ENCODE measurements at regions not wholly inside any gene's neighbourhood (a gene's known extent, or its start where the extent isn't known, plus 50 kb on each side); places are given as distances from the start of the nearest gene placed in this dataset.

- Mint-ChIP-seq H3K36me3 (ENCODE audit: low read depth) (no peaks in the 10 kb centered on the region), H3K4me3 (ENCODE audit: low read depth) (no peak overlapping the region), H3K9me3 (no peaks in the 10 kb centered on the region), H3K4me1 (ENCODE audit: low read depth) (no peaks in the 10 kb centered on the region), H3K27me3 (ENCODE audit: low read depth) (peaks cover 4% of the 10 kb centered on the region), H3K27ac (no peak overlapping the region)
- intact Hi-C loops (cut with micrococcal nuclease): no loop called here
- no peak for DNase-seq (ENCODE audit: low spot score)
These were observed 82.0 kb upstream of the CPM start for GRCh38 chr12:69015017-69015416.

- no peak overlapping the region for H3K27ac Mint-ChIP-seq
These were observed 82.9 kb upstream of the CPM start for GRCh38 chr12:69015831-69016230.

GRCh38 chr12:69019082-69019481, 86.1 kb upstream of the CPM start:
- Mint-ChIP-seq H3K36me3 (ENCODE audit: low read depth) (no peaks in the 10 kb centered on the region), H3K4me1 (ENCODE audit: low read depth) (peaks cover 4% of the 10 kb centered on the region), H3K27ac (no peak overlapping the region), H3K9me3 (peaks cover 4% of the 10 kb centered on the region), H3K27me3 (ENCODE audit: low read depth) (peaks cover 4% of the 10 kb centered on the region), H3K4me3 (ENCODE audit: low read depth) (no peak overlapping the region)
- no peak for DNase-seq (ENCODE audit: low spot score)
- intact Hi-C loops (cut with micrococcal nuclease): no loop called here

More at GRCh38 chr12:69015831-69016230, 82.9 kb upstream of the CPM start:
- H3K4me1 Mint-ChIP-seq (ENCODE audit: low read depth): no peaks in the 10 kb centered on the region
- peaks cover 4% of the 10 kb centered on the region for H3K9me3 Mint-ChIP-seq
- H3K4me3 Mint-ChIP-seq (ENCODE audit: low read depth): no peak overlapping the region
- intact Hi-C loops (cut with micrococcal nuclease): no loop called here
- H3K36me3 Mint-ChIP-seq (ENCODE audit: low read depth): no peaks in the 10 kb centered on the region
- no peak for DNase-seq (ENCODE audit: low spot score)
- H3K27me3 Mint-ChIP-seq (ENCODE audit: low read depth): peaks cover 4% of the 10 kb centered on the region

GRCh38 chr12:69019910-69020309, 86.9 kb upstream of the CPM start:
- H3K9me3 Mint-ChIP-seq: peaks cover 4% of the 10 kb centered on the region
- no peak for DNase-seq (ENCODE audit: low spot score)
- peaks cover 4% of the 10 kb centered on the region for H3K27me3 Mint-ChIP-seq (ENCODE audit: low read depth)
- intact Hi-C loops (cut with micrococcal nuclease): no loop called here
- H3K4me1 Mint-ChIP-seq (ENCODE audit: low read depth): peaks cover 4% of the 10 kb centered on the region
- no peak overlapping the region for H3K4me3 Mint-ChIP-seq (ENCODE audit: low read depth)
- no peaks in the 10 kb centered on the region for H3K36me3 Mint-ChIP-seq (ENCODE audit: low read depth)
- H3K27ac Mint-ChIP-seq: no peak overlapping the region

GRCh38 chr12:69022674-69023073, 89.7 kb upstream of the CPM start:
- no peak overlapping the region for H3K4me3 Mint-ChIP-seq (ENCODE audit: low read depth)
- H3K27me3 Mint-ChIP-seq (ENCODE audit: low read depth): peaks cover 9% of the 10 kb centered on the region
- H3K36me3 Mint-ChIP-seq (ENCODE audit: low read depth): no peaks in the 10 kb centered on the region
- peaks cover 4% of the 10 kb centered on the region for H3K4me1 Mint-ChIP-seq (ENCODE audit: low read depth)
- no peak overlapping the region for H3K27ac Mint-ChIP-seq
- H3K9me3 Mint-ChIP-seq: peaks cover 4% of the 10 kb centered on the region
- no peak for DNase-seq (ENCODE audit: low spot score)
- intact Hi-C loops (cut with micrococcal nuclease): no loop called here

- H3K4me3 Mint-ChIP-seq (ENCODE audit: low read depth): no peak overlapping the region
- H3K36me3 Mint-ChIP-seq (ENCODE audit: low read depth): no peaks in the 10 kb centered on the region
- no peak overlapping the region for H3K27ac Mint-ChIP-seq
- H3K27me3 Mint-ChIP-seq (ENCODE audit: low read depth): peaks cover 7% of the 10 kb centered on the region
- H3K9me3 Mint-ChIP-seq: peaks cover 4% of the 10 kb centered on the region
- H3K4me1 Mint-ChIP-seq (ENCODE audit: low read depth): peaks cover 4% of the 10 kb centered on the region
- DNase-seq (ENCODE audit: low spot score): no peak
- intact Hi-C loops (cut with micrococcal nuclease): no loop called here
These were observed 90.9 kb upstream of the CPM start for GRCh38 chr12:69023840-69024239.

- peaks cover 4% of the 10 kb centered on the region for H3K9me3 Mint-ChIP-seq
- peaks cover 4% of the 10 kb centered on the region for H3K4me1 Mint-ChIP-seq (ENCODE audit: low read depth)
- H3K4me3 Mint-ChIP-seq (ENCODE audit: low read depth): no peak overlapping the region
- peaks cover 7% of the 10 kb centered on the region for H3K27me3 Mint-ChIP-seq (ENCODE audit: low read depth)
- no peak for DNase-seq (ENCODE audit: low spot score)
- no peak overlapping the region for H3K27ac Mint-ChIP-seq
- intact Hi-C loops (cut with micrococcal nuclease): no loop called here
- no peaks in the 10 kb centered on the region for H3K36me3 Mint-ChIP-seq (ENCODE audit: low read depth)
These were observed 91.4 kb upstream of the CPM start for GRCh38 chr12:69024413-69024812.

- Mint-ChIP-seq H3K27me3 (ENCODE audit: low read depth) (peaks cover 7% of the 10 kb centered on the region), H3K4me3 (ENCODE audit: low read depth) (no peak overlapping the region), H3K36me3 (ENCODE audit: low read depth) (no peaks in the 10 kb centered on the region), H3K4me1 (ENCODE audit: low read depth) (peaks cover 4% of the 10 kb centered on the region), H3K9me3 (peaks cover 4% of the 10 kb centered on the region), H3K27ac (no peak overlapping the region)
- intact Hi-C loops (cut with micrococcal nuclease): no loop called here
- no peak for DNase-seq (ENCODE audit: low spot score)
These were observed 91.9 kb upstream of the CPM start for GRCh38 chr12:69024907-69025306.

GRCh38 chr12:69026336-69026735, 93.4 kb upstream of the CPM start:
- Mint-ChIP-seq H3K27me3 (ENCODE audit: low read depth) (peaks cover 7% of the 10 kb centered on the region), H3K27ac (no peak overlapping the region), H3K4me1 (ENCODE audit: low read depth) (peaks cover 4% of the 10 kb centered on the region), H3K9me3 (no peaks in the 10 kb centered on the region), H3K4me3 (ENCODE audit: low read depth) (no peak overlapping the region), H3K36me3 (ENCODE audit: low read depth) (no peaks in the 10 kb centered on the region)
- DNase-seq (ENCODE audit: low spot score): no peak
- intact Hi-C loops (cut with micrococcal nuclease): no loop called here

- Mint-ChIP-seq H3K9me3 (no peaks in the 10 kb centered on the region), H3K27me3 (ENCODE audit: low read depth) (peaks cover 7% of the 10 kb centered on the region), H3K27ac (no peak overlapping the region), H3K36me3 (ENCODE audit: low read depth) (no peaks in the 10 kb centered on the region), H3K4me1 (ENCODE audit: low read depth) (peaks cover 3% of the 10 kb centered on the region), H3K4me3 (ENCODE audit: low read depth) (no peak overlapping the region)
- intact Hi-C loops (cut with micrococcal nuclease): no loop called here
- no peak for DNase-seq (ENCODE audit: low spot score)
These were observed 94.5 kb upstream of the CPM start for GRCh38 chr12:69027411-69027881.

- no peak overlapping the region for H3K27ac Mint-ChIP-seq
- H3K9me3 Mint-ChIP-seq: no peaks in the 10 kb centered on the region
- H3K4me1 Mint-ChIP-seq (ENCODE audit: low read depth): no peaks in the 10 kb centered on the region
- no peaks in the 10 kb centered on the region for H3K36me3 Mint-ChIP-seq (ENCODE audit: low read depth)
- DNase-seq (ENCODE audit: low spot score): no peak
- H3K4me3 Mint-ChIP-seq (ENCODE audit: low read depth): no peak overlapping the region
- peaks cover 7% of the 10 kb centered on the region for H3K27me3 Mint-ChIP-seq (ENCODE audit: low read depth)
- intact Hi-C loops (cut with micrococcal nuclease): no loop called here
These were observed 96.2 kb upstream of the CPM start for GRCh38 chr12:69028941-69029729.

GRCh38 chr12:69030321-69030720, 97.3 kb upstream of the CPM start:
- no peak for DNase-seq (ENCODE audit: low spot score)
- H3K4me1 Mint-ChIP-seq (ENCODE audit: low read depth): no peaks in the 10 kb centered on the region
- intact Hi-C loops (cut with micrococcal nuclease): no loop called here
- no peak overlapping the region for H3K4me3 Mint-ChIP-seq (ENCODE audit: low read depth)
- no peaks in the 10 kb centered on the region for H3K36me3 Mint-ChIP-seq (ENCODE audit: low read depth)
- H3K27ac Mint-ChIP-seq: no peak overlapping the region
- H3K9me3 Mint-ChIP-seq: no peaks in the 10 kb centered on the region
- H3K27me3 Mint-ChIP-seq (ENCODE audit: low read depth): peaks cover 7% of the 10 kb centered on the region

- H3K9me3 Mint-ChIP-seq: no peaks in the 10 kb centered on the region
- no peaks in the 10 kb centered on the region for H3K4me1 Mint-ChIP-seq (ENCODE audit: low read depth)
- H3K36me3 Mint-ChIP-seq (ENCODE audit: low read depth): no peaks in the 10 kb centered on the region
- peaks cover 1% of the 10 kb centered on the region for H3K27me3 Mint-ChIP-seq (ENCODE audit: low read depth)
- DNase-seq (ENCODE audit: low spot score): no peak
- intact Hi-C loops (cut with micrococcal nuclease): no loop called here
- no peak overlapping the region for H3K4me3 Mint-ChIP-seq (ENCODE audit: low read depth)
- H3K27ac Mint-ChIP-seq: no peak overlapping the region
These were observed 103.6 kb upstream of the CPM start for GRCh38 chr12:69036533-69036932.

Data from activated T-helper 2 cell treated with anti-CD3 and anti-CD28 coated beads, Interferon-gamma antibody, Interleukin-2, Interleukin-4, amounts not matched to agents 10 μg/mL and 5 μg/mL and 100 μg/mL, durations not matched to agents 14 hours and 24 hours and 36 hours (primary cell).